Head of caudate nucleus (tissue), 42 donors: ENCODE measurements at regions not wholly inside any gene's neighbourhood (a gene's known extent, or its start where the extent isn't known, plus 50 kb on each side); places are given as distances from the start of the nearest gene placed in this dataset.

ENCODE experiments used
- DNase-seq, 42 donors: peaks; one replicate each; pipeline versions ENCODE4 v3.0.0 to v3.0.0-alpha.2; 2020 to 2021; ENCODE audit warnings: mixed read lengths in 7 of 42
- intact Hi-C: fragments of 100-400 bp; cut with DNase I; formaldehyde crosslinking; loops from one replicate; pipeline ENCODE4 v1.15.0; 2022

DNA sequence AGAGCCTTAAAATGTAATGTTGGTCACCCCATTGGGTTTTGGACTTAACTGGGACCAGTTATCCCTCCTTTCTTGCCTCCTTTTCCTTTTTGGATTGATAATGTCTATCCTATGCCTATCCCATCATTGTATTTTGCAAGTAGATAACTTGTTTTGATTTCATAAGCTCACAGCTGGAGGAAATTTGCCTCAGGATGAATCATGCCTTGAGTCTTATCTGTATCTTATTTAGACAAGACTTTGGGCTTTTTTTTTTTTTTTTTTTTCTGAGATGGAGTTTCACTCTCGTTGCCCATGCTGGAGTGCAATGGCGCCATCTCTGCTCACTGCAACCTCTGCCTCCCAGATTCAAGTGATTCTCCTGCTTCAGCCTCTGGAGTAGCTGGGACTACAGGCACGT lies 443.3 kb downstream of the DNAH5 start:
- DNase-seq: no peak
- intact Hi-C loops: no loop called here

DNA sequence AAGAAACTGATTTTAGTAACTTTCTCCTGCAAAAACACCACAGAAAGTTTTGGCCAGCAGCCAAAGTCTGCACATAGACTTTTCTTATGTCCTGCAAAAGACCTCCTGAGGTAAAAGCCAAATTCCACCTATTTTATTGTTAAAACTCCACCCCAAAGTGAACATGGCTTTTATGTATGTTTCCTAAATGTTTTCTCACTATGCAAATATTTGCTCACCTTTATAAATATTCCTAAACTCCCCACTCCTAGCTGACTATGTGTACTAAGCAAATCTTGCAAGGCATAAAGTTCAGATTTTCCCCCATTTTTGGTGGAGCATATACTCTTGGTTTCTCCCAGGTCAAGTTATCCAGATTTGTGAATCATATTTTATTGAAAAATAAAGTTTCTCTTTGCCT lies 446.2 kb downstream of the DNAH5 start:
- DNase-seq: no peak
- intact Hi-C loops: no loop called here

DNA sequence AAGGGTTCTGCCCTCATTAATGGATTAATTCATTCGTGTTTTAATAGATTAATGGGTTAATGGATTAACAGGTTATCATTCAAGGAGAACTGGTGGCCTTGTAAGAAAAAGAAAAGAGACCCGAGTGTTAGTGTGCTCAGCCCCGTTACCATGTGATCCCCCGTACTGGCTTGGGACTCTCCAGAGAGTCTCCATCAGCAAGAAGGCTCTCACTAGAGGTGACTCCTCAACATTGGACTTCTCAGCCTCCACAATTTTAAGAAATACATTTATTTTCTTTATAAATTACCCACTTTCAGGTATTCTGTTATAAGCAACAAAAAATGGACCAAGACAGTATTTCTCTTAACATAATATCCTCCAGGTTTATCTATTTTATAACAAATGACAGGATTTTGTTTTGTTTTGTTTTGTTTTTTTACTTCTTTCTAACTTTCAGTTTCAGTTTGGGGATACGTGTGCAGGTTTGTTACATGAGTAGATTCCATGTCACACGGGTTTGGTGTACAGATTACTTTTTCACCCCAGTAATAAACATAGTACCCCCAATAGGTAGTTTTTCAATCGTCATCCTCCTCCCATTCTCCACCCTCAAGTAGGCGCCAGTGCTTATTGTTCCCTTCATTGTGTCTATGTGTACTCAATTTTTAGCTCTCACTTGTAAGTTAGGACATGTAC lies 456.1 kb downstream of the DNAH5 start:
- intact Hi-C loops: no loop called here
- no peak for DNase-seq

DNA sequence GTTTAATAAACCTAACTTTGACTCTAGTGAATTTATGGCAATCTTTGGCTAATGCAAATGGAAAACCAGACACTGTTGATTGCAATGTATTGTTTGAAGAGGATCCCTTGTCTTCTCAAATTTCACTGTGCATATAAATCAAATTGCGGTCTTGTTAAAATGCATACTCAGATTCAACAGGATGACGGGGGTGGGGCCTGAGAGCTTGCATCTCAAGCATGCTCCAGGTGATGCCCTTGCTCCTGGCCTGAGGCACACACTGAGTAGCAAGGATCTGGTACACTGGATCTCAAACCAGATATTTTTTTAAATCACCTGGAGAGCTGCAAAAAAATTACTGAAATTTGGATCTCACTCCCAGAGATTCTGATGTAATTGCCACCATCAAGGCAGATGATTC lies 463.7 kb downstream of the DNAH5 start:
- intact Hi-C loops: no loop called here
- no peak for DNase-seq

DNA sequence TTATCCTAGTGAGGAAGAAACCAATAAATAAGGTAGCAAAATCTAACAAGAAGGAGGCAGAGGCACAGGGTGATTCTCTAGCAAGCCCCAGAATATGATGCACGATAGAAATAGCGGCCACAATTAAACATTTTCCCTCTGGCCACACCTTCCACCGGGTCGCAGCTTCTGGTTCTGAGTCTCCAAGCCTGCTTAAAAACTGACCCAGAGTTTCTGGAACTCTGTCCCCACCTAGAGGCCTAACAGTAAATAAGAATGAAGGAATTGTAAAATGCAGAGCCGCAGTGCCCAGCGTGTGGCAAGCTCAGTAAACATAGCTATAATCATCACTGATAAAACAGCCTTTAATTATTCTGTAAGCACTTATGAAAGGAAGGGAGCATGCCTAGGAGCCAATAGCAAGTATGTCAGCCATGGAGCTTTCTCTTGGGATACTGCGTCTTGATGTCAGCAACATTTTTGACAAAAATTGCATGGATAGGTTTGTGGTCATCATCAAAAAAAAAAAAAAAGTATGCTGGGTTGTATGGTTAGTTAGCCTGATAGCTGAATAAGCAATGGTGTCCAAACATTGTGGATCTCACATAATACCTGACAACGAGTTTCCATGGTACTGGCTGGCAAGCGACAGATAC lies 465.5 kb downstream of the DNAH5 start:
- peak in 30 of 42 donors; percentile 3 to 68 (median 31) for DNase-seq
- intact Hi-C loops: no loop called here

DNA sequence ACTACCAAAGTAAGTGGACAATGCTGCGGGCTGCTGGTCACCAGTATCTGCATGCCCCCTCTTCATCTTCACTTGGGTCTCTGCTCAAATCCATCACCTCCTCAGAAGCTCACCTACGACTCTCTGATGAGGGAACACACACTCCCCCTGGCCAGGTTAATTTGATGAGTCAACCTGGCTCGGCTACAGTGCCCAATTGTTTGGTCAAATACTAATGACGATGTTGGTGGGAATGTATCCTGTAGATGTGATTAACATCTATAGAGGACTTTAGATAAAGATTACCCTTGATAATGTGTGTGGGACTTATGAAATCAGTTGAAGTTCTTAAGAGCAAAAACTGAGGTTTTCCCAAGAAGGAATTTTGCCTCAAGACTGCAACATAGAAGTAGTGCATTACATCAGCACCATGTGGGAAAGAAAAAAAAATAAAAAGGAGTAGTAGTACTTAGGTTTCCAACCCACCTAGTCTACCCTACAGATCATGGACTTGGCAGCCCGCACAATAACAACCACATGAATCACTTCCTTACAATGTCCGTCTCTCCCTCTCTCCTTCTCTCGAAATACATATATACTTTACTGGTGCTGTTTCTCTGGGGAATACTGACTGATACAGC lies 467.3 kb downstream of the DNAH5 start:
- intact Hi-C loops: no loop called here
- no peak for DNase-seq

DNA sequence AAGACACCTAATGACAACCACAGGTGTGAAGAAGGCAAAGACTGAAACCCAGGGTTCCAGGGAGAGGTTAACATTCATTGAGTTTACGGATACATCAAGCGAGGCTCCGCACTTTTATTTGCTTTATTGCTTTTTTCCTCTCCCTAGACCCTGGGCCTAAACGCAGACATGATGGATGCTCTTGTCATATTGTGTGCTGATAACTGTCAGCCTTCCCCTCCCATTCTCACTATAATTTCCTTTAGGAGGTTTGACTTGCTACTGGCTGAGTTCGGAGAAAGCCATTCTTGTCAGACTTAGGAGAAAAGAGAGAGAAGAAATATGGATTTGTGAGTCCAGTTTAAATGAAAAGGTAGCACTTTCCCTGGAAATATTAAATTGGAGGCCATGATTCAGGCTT lies 471.6 kb downstream of the DNAH5 start:
- intact Hi-C loops: no loop called here
- DNase-seq: no peak

DNA sequence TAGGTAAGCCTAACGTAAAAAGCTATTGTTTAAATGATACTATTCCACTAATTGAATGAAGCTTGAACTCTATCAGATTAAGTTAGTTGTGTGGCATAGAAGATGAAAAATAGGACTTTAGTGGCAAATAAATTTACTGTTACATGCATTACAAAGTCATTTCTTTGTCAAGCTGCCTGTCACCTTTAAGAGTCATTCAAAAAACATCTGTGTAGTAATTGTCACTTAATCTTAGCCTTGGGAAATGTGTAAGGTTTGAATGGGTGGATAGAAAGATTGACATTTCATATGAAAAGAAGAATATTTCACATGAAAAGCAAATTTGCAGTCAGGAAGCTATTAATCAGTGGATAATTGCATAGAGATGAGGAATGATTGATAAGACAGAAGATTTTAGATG lies 473.5 kb downstream of the DNAH5 start:
- intact Hi-C loops: no loop called here
- DNase-seq: no peak

DNA sequence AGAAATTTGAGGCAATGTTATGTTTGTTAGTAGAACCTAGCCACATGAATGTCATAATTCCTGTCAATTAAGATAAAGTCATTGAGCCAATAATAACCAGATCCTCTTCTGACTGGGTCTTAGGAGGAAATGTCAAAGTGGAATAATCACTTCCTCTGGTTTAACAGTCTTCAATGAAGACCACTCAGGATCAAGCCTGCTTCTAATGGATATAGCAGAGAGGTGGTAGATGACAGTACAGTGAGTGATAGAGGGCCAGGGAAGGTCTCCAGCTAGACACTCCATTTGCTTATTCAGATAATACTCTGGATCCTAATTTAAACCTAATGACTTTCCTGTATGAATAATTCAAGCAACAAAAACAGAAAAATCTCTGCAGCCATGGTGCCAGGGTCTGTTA lies 474.2 kb downstream of the DNAH5 start:
- DNase-seq: no peak
- intact Hi-C loops: no loop called here

DNA sequence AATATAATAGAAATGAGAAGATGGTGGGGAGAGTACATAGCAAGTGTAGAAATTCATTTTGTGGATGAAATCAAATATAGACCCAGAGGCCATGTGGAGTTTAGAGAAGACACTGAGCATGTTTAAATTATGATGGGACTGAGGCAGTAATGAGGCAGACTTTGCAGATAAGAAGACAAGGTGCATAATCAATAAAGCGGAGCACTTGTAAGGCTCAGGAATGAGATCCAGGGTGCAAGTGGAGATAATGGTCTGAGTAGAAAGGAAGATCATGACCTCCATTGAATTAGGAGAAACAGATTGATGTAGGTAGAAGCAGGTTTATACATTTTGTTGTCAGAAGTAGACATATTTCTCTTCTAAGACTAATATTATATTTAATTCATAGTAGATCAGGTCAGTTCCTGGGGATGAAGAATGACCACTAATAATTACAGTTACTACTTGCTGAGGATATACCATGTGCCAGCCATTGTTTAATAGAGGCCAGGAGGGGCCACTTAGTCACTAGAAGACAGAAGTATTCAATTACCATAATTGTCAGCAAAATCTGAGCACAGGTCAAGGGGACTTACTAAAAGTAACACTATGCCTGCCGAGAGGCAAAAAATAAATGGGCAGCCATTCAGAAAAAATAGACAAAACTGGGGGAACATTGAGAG lies 479.8 kb downstream of the DNAH5 start:
- intact Hi-C loops: no loop called here
- no peak for DNase-seq

DNA sequence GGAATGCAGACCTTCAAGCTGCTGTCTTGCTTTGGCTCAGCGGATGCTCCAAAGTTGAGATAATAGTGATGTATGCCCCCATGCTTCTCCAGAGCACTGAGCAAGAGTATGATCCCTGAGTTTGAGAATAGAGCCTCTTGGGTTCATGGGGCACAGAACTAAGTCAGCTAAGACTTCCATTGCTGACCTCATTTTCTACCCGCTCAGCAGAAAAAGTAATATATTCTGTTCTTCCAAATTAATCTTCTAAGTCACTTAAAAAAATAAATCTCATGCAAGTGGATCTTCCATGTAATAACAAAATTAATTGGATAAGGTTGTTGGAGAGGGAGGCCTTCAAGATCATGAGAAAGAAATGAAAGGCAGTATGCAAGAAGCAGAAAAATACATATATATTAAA lies 483.9 kb downstream of the DNAH5 start:
- DNase-seq: no peak
- intact Hi-C loops: no loop called here

DNA sequence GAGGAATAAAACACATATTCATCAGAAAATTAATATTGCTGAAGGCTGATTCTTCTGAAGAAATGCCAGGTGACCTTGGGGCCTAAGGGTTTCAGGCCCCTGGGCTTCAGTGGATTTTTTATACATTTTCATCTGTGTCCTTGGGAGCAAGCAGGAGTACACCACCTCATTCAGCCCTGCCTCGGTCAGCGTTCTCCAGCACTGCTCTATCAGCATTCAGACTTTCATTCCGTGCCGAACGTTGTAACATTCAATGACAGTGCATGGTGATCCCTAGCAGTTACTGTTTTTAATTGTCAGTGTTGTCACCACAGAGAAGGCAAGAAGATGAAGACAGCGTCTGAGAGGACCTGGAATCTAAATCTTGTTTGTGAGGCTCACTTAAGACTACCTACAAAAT lies 490.4 kb downstream of the DNAH5 start:
- no peak for DNase-seq
- intact Hi-C loops: no loop called here

DNA sequence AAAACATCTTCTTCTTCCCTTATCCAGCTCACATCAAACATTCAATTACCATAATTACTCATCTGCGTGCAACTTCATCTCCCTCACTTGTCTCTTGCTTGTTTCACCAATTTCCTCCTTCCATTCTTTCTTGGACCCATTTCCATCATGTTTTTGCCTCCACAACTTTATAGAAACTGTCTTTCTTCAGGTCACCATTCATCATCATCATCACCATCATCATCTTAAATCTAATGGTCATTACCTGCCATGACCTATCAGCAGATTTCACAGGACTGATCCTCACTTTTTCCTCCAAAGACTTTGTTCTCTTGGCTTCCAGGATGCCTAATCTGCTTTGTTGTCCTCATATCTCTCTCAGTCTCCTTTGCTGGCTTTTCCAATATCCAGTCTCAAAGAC lies 495.6 kb downstream of the DNAH5 start:
- intact Hi-C loops: no loop called here
- no peak for DNase-seq

DNA sequence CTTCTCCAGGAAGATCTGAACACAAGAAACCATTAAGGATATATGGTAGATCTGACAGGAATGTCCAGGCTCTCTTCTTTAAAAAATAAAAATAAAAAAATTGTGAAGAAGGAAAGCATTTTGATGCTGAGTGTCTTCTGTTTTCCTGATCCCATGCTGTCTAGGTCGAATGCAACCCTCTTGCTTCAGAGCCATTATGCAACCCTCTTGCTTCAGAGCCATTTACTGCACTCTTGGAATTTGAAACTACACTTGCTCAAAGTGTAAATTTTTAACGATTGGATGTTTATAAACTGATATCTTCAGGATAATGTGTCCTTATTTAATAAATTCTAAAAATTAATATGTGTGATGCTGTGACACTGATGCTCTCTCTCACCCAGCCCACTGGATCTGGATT lies 505.1 kb downstream of the DNAH5 start:
- no peak for DNase-seq
- intact Hi-C loops: no loop called here

DNA sequence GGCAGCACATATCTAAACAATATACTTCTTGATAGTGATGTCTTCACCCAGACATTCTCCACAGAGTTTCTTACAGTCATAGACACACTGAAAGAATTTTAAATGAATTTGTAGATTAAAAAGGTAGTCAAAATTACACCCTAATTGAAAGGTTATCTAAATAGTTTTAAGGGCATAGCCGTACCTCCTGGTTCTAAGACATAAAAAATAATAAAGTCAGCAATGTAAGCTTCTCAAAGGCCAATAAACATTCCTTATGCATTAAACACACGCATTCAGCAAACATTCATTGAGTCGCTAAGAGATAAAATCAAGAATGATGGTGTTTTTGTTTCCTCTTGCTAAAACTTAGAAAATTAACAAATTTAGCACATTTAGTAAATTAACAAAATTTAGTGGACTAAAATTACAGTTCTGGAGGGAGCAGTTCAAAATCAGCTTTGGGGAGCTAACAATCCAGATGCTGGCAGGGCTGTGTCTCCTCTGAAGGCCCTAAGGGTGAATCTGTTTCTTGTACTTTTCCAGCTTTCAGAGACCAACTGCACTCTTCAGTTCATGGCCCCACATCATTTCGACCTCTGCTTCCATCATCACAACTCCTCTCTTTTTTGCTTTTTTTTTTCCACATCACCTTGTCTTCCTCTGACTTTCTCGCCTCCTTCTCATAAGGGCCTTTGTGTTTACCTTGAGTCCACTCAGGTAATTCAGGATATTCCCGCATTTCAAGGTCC lies 516.5 kb downstream of the DNAH5 start:
- intact Hi-C loops: no loop called here
- no peak for DNase-seq

DNA sequence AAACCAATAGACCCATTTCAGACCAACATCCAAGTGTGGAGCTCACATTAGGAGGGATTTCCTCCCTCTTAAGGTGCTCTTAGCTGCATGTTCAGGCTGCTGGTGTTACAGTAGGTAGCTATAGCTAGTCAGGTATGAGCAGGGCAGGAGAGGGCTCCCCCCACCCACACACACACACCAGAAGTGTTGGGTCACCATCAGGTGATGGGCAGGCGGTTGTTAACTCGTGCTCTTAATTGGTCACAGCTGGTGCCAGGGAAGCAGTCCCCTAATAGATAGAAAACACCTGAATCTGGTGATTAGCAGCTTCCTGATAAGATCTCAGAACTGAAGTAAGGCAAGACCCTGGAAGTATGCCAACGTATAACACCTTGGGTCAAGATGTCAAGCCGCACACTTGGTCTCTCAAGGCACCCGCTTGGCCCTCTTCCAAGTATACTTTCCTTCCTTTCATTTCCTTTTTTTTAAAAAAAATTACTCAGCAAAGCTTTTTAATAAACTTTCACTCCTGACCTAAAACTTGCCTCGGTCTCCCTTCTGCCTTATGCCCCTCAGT lies 532.4 kb downstream of the DNAH5 start:
- intact Hi-C loops: no loop called here

DNA sequence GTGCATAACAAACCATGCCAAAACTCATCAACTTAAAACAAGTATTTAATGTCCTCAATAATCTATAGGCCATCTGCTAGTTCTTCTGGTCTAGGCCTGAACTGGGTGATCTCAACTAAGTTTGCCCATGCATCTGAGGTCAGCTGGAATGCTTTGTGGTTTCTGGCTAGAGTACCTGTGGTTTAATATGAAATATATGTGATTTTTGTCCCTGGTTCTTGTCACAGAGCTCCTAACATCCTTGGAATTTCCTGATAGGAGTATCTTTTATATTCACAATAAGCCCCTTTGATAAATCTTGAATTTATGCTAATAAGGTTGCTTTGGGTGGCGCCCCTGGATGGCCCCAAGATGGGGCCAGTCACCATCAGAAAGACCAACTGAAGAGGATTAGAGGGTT lies 535.9 kb downstream of the DNAH5 start:
- intact Hi-C loops: no loop called here
- DNase-seq: no peak

More for the DNA sequence above, 532.4 kb downstream of the DNAH5 start:
- DNase-seq: no peak

DNA sequence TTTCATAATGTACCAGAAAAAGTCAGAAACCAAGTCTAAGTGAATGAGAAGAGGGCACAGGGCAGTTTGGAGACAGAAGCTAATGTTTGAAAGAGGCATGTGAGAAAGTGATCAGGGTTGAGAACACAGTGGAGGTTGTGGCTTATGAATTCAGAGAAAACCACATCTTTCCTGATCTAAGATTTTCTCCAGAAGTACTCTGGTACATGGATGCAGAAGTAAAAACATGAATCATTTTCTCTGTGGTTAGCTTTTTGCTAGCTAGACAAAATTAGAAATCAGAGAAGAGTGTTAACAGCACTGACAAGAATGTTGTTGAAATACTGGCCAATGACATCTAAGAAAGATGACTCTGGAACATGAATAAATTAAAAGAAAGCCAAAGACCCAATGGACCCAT lies 541.1 kb downstream of the DNAH5 start:
- intact Hi-C loops: no loop called here
- no peak for DNase-seq

DNA sequence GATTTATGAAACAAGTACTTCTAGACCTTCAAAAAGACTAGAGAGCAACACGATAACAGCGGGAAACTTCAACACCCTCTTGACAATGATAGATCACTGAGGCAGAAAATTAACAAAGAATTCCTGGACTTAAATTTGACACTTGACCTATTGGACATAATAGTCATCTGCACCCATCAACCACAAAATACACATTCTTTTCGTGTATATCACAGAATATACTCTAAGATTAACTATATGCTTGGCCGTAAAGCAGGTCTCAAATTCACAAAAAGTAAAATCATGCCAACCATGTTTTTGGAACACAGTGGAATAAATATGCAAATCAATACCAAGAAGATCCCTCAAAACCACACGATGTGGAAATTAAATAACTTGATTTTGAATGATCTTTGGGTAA lies 559.4 kb downstream of the DNAH5 start:
- intact Hi-C loops: no loop called here
- no peak for DNase-seq

DNA sequence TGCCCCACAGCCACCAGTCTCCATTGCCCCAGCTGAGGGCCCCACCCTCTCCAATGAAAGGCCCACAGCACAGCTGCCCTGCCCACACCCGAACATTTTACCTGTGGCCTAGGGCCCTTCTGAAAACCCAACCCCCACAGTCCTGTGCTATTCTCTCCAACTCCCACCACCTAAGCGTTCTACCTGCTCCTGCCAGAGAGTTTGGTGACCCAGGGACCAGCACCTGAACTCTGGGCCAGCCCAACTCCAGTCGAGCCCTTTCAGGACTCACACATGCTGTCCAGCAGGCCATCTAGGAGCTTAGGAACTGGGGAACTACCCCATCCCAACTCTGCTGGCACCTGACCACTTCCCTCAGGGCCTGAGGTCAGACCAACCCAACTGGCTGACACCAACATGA lies 562.3 kb downstream of the DNAH5 start:
- intact Hi-C loops: no loop called here
- DNase-seq: no peak
